HCT116 (cell line): ENCODE measurements at regions not wholly inside any gene's neighbourhood (a gene's known extent, or its start where the extent isn't known, plus 50 kb on each side); places are given as distances from the start of the nearest gene placed in this dataset.

ENCODE experiments used
- ATAC-seq: fragments of 200-7000 bp; cut with Tn5 transposase; 2 replicates; pipeline ENCODE4 v1.9.1; 2020; ENCODE audit warnings: mild to moderate bottlenecking, moderate library complexity
- BruUV-seq: library from RNA; stranded (reverse); fragments of 400-500 nt; replicated peaks from 2 replicates; lab custom pipeline; 2021; lab: Mats Ljungman, UMichigan
- CTCF ChIA-PET: fragments of 300-600 bp; sonication (Branson Sonifier 250); formaldehyde crosslinking; loops from one replicate; lab custom pipeline; 2021; ENCODE audit warnings: antibody characterized with exemption; lab: Charles Lee
- POLR2A ChIA-PET: fragments of 300-600, 350-600 bp; sonication (Branson Sonifier 250); formaldehyde crosslinking; loops from one replicate; lab custom pipeline; 2021; ENCODE audit warnings: antibody characterized with exemption; lab: Charles Lee
- RAD21 ChIA-PET, 2 experiments: fragments of 300-600 bp; sonication (Branson Sonifier 250); formaldehyde crosslinking; loops; one replicate each; lab custom pipeline; 2023; ENCODE audit warnings: low total read pairs in 2 of 2; ENCODE audit not compliant: uncharacterized antibody in 2 of 2, unreplicated experiment in 2 of 2, low non-redundant PET in 1 of 2; lab: Charles Lee
- DNase-seq: peaks from one replicate; pipeline ENCODE4 v3.0.0-alpha.2; 2010; ENCODE audit warnings: low read depth, low spot score
- H2AFZ ChIP-seq: fragments of 200-600 bp; shearing (Covaris generic), sonication (generic); 2 replicates; pipeline ENCODE4 v1.6.1; 2017; ENCODE audit warnings: low read depth, mixed run types, mixed read lengths, antibody characterized with exemption, low read length; ENCODE audit not compliant: poor library complexity, severe bottlenecking
- H3K27ac ChIP-seq: 2 replicates; pipeline ENCODE4 v1.5.1; 2012; ENCODE audit warnings: low read depth, low read length
- H3K27me3 ChIP-seq: fragments of 200-600 bp; sonication (generic); 2 replicates; pipeline ENCODE4 v1.6.1; 2016; ENCODE audit warnings: mixed run types, low read length, mixed read lengths; ENCODE audit not compliant: insufficient read depth
- H3K36me3 ChIP-seq, 2 experiments: fragments of 200-500 bp in 1 of 2; fragments of 200-600 bp in 1 of 2; sonication (Bioruptor generic) in 1 of 2; sonication (generic) in 1 of 2; 2 replicates each; pipeline versions ENCODE4 v1.5.1 to v1.6.1; 2014 to 2016; ENCODE audit warnings: low read length in 2 of 2, inconsistent platforms in 1 of 2, mixed read lengths in 1 of 2, mixed run types in 1 of 2; ENCODE audit not compliant: insufficient read depth in 2 of 2, control insufficient read depth in 1 of 2
- H3K4me1 ChIP-seq, 2 experiments: fragments of 200-600 bp in 1 of 2; sonication (generic) in 1 of 2; 2 replicates each; pipeline versions ENCODE4 v1.5.1 to v1.6.1; 2012 to 2017; ENCODE audit warnings: low read length in 2 of 2, inconsistent platforms in 1 of 2, mild to moderate bottlenecking in 1 of 2, mixed read lengths in 1 of 2, mixed run types in 1 of 2, moderate library complexity in 1 of 2; ENCODE audit not compliant: insufficient read depth in 2 of 2, control insufficient read depth in 1 of 2
- H3K4me2 ChIP-seq: fragments of 200-600 bp; sonication (generic); 2 replicates; pipeline ENCODE4 v1.6.1; 2017; ENCODE audit warnings: mixed run types, low read length, mixed read lengths
- H3K4me3 ChIP-seq, 2 experiments: fragments of 200-600 bp in 1 of 2; sonication (generic) in 1 of 2; replicated peaks in 1 of 2; 2 replicates each; pipeline ENCODE4 v1.5.1; 2011 to 2016; ENCODE audit warnings: low read length in 2 of 2, control low read depth in 1 of 2, low read depth in 1 of 2, mild to moderate bottlenecking in 1 of 2, mixed read lengths in 1 of 2, mixed run types in 1 of 2
- H3K79me2 ChIP-seq: fragments of 200-600 bp; sonication (generic); 2 replicates; pipeline ENCODE4 v1.6.1; 2017; ENCODE audit warnings: mild to moderate bottlenecking, mixed run types, low read length, moderate library complexity, mixed read lengths; ENCODE audit not compliant: insufficient read depth
- H3K9ac ChIP-seq: fragments of 200-600 bp; sonication (generic); 2 replicates; pipeline ENCODE4 v1.6.1; 2016; ENCODE audit warnings: low read length, mixed read lengths
- H3K9me2 ChIP-seq: fragments of 200-600 bp; sonication (generic), shearing (Covaris generic); 2 replicates; pipeline ENCODE4 v1.6.1; 2017; ENCODE audit warnings: mixed run types, mild to moderate bottlenecking, moderate library complexity; ENCODE audit not compliant: insufficient read depth
- H3K9me3 ChIP-seq, 2 experiments: fragments of 200-500 bp in 1 of 2; fragments of 200-600 bp in 1 of 2; sonication (Bioruptor generic) in 1 of 2; sonication (generic) in 1 of 2; 2 replicates each; pipeline ENCODE4 v1.6.1; 2014 to 2017; ENCODE audit warnings: low read length in 2 of 2, mixed read lengths in 2 of 2, inconsistent platforms in 1 of 2, low read depth in 1 of 2, mild to moderate bottlenecking in 1 of 2, mixed run types in 1 of 2, moderate library complexity in 1 of 2; ENCODE audit not compliant: control insufficient read depth in 1 of 2, insufficient read depth in 1 of 2
- H4K20me1 ChIP-seq: fragments of 200-600 bp; sonication (generic), shearing (Covaris generic); 2 replicates; pipeline ENCODE4 v1.6.1; 2017; ENCODE audit warnings: mixed run types, mild to moderate bottlenecking, moderate library complexity; ENCODE audit not compliant: insufficient read depth
- CBX3 ChIP-seq: IDR thresholded peaks from 2 replicates; pipeline ENCODE4 v1.6.1; 2012; ENCODE audit warnings: low read depth
- CTCF ChIP-seq, 3 experiments: fragments of 200-600 bp in 1 of 3; sonication (generic) in 1 of 3; IDR thresholded peaks in 2 of 3; conservative IDR thresholded peaks in 1 of 3; 2 replicates each; pipeline ENCODE4 v1.5.1; 2012 to 2017; ENCODE audit warnings: low read depth in 2 of 3, low read length in 2 of 3, antibody characterized with exemption in 1 of 3, borderline replicate concordance in 1 of 3, control low read depth in 1 of 3, mild to moderate bottlenecking in 1 of 3, mixed read lengths in 1 of 3, mixed run types in 1 of 3, moderate library complexity in 1 of 3; ENCODE audit not compliant: insufficient read depth in 1 of 3
- ELF1 ChIP-seq: IDR thresholded peaks from 2 replicates; pipeline ENCODE4 v1.6.1; 2012; ENCODE audit warnings: low read depth, borderline replicate concordance
- RAD21 ChIP-seq: IDR thresholded peaks from 2 replicates; pipeline ENCODE4 v1.6.1; 2012; ENCODE audit warnings: low read depth, mild to moderate bottlenecking
- SIN3A ChIP-seq: IDR thresholded peaks from 2 replicates; pipeline ENCODE4 v1.6.1; 2012; ENCODE audit warnings: low read depth
- SP1 ChIP-seq: IDR thresholded peaks from 2 replicates; pipeline ENCODE4 v1.6.1; 2012; ENCODE audit warnings: low read depth
- YY1 ChIP-seq: IDR thresholded peaks from 2 replicates; pipeline ENCODE4 v1.6.1; 2011; ENCODE audit warnings: low read length, low read depth, moderate library complexity, mild to moderate bottlenecking; ENCODE audit not compliant: insufficient replicate concordance; ENCODE audit errors: extremely low read depth
- intact Hi-C: fragments of 100-400 bp; cut with micrococcal nuclease; formaldehyde crosslinking; loops from 2 replicates; pipeline ENCODE4 v1.10.0; 2022

- H3K4me1 ChIP-seq, result no peaks in the 10 kb centered on the region
- H3K27ac ChIP-seq, result no peak overlapping the region
- TF ChIP-seq SIN3A (no peak), CTCF (IDR thresholded peaks at IDR 0.05 in 2 of 3, conservative IDR thresholded peaks at IDR 0.05 in 1 of 3; ENCODE audit: borderline replicate concordance in 1 of 3, insufficient read depth in 1 of 3, low read depth in 2 of 3, low read length in 2 of 3) (0 out of 6 replicates have a peak, but pooled peaks of 1 of the 3 experiments have one; percentile 21), RAD21 (peak; percentile 33), SP1 (no peak), YY1 (no peak)
- no peaks in the 10 kb centered on the region for H3K36me3 ChIP-seq
- ChIA-PET POLR2A (no interaction called here), RAD21 (no interaction called here), CTCF (interaction anchor here (0.6 kb wide), 1 partner anchor 1622 kb away, joined by 3 read pairs; the partner anchor contains the start of gene PCAT7)
- ATAC-seq (peak; percentile 75), DNase-seq (no peak)
- no peaks in the 10 kb centered on the region for H4K20me1 ChIP-seq
- H3K9ac ChIP-seq, result no peak overlapping the region
- H3K4me2 ChIP-seq, result no peak overlapping the region
- H2AFZ ChIP-seq, result no peak overlapping the region
- peaks cover 25% of the 10 kb centered on the region for H3K27me3 ChIP-seq
- no TSS peak for BruUV-seq
- H3K9me3 ChIP-seq, result no peaks in the 10 kb centered on the region
- no peaks in the 10 kb centered on the region for H3K9me2 ChIP-seq
- intact Hi-C loops, result no loop called here
- H3K79me2 ChIP-seq, result no peaks in the 10 kb centered on the region
- no peak overlapping the region for H3K4me3 ChIP-seq
These were observed 124.8 kb downstream of the HSD17B3 start for GRCh38 chr9:96177005-96177718.

DNA sequence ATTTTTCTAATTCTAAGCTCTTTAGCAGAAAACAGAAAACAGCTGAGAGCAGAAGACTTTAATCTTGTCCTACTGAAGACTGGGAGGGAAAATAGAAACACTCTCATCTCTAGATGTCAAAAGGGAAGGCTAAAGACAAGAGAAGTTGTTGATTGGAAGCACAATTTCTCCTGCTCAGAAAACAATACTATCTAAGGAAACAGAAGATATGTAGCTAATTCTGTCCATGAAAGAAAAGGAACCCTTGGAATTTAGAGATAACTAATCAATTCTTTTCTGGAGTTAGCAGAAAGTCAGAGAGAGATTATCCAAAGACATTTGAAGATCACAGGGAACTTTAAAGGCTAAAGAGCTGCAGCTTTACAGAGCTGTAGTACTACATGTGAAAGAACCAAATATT is 126.2 kb downstream of the HSD17B3 start:
- ChIA-PET POLR2A (no interaction called here), RAD21 (no interaction called here), CTCF (interaction anchor here (0.7 kb wide), 1 partner anchor 53 kb away, joined by 3 read pairs; no protein-coding TSS in a partner anchor)
- no peaks in the 10 kb centered on the region for H3K9me3 ChIP-seq
- no peak overlapping the region for H3K4me3 ChIP-seq
- H3K27ac ChIP-seq, result no peak overlapping the region
- H3K9me2 ChIP-seq, result no peaks in the 10 kb centered on the region
- peaks cover 25% of the 10 kb centered on the region for H3K27me3 ChIP-seq
- no peaks in the 10 kb centered on the region for H3K79me2 ChIP-seq
- DNase-seq (no peak), ATAC-seq (no peak)
- no peaks in the 10 kb centered on the region for H4K20me1 ChIP-seq
- H3K9ac ChIP-seq, result no peak overlapping the region
- TF ChIP-seq SP1 (no peak), CBX3 (no peak), ELF1 (no peak), YY1 (no peak)
- H3K4me2 ChIP-seq, result no peak overlapping the region
- H2AFZ ChIP-seq, result no peak overlapping the region
- intact Hi-C loops, result no loop called here
- BruUV-seq, result no TSS peak
- H3K36me3 ChIP-seq, result no peaks in the 10 kb centered on the region
- H3K4me1 ChIP-seq, result no peaks in the 10 kb centered on the region
